Caco-2 (cell line): ENCODE measurements at regions not wholly inside any gene's neighbourhood (a gene's known extent, or its start where the extent isn't known, plus 50 kb on each side); places are given as distances from the start of the nearest gene placed in this dataset.
"Not testable (repeated sequence)": the region's sequence is repeated elsewhere in the genome, so short reads cannot be mapped to it uniquely, and the experiment has no call there.

Source experiments
- BruUV-seq: library from RNA; stranded (reverse); fragments of 400-500 nt; replicated peaks from 2 replicates; lab custom pipeline; 2021; lab: Mats Ljungman, UMichigan
- CTCF ChIA-PET: fragments of 300-600 bp; sonication (Branson Sonifier 250); formaldehyde crosslinking; loops from one replicate; lab custom pipeline; 2022; ENCODE audit warnings: antibody characterized with exemption; lab: Charles Lee
- POLR2A ChIA-PET: fragments of 300-600 bp; sonication (Branson Sonifier 250); formaldehyde crosslinking; loops from one replicate; lab custom pipeline; 2022; ENCODE audit warnings: antibody characterized with exemption; lab: Charles Lee
- DNase-seq, 2 experiments: peaks; one replicate each; pipeline versions ENCODE4 v3.0.0 to v3.0.0-alpha.2; 2020 to 2022
- H3K27me3 ChIP-seq: replicated peaks from 2 replicates; pipeline ENCODE4 v1.6.0; 2011; ENCODE audit warnings: low read length; ENCODE audit not compliant: control insufficient read depth, insufficient read depth
- H3K36me3 ChIP-seq: 2 replicates; pipeline ENCODE4 v1.5.1; 2011; ENCODE audit warnings: low read length; ENCODE audit not compliant: control insufficient read depth, insufficient read depth
- H3K4me1 ChIP-seq: fragments of 250-450 bp; sonication (Bioruptor Pico); 2 replicates; pipeline ENCODE4 v1.5.1; 2020; ENCODE audit warnings: mild to moderate bottlenecking
- H3K4me3 ChIP-seq: 2 replicates; pipeline ENCODE4 v1.5.1; 2011; ENCODE audit warnings: low read depth, mild to moderate bottlenecking, control low read depth, low read length
- H3K9me3 ChIP-seq: fragments of 250-450 bp; sonication (Bioruptor Pico); 2 replicates; pipeline ENCODE4 v1.5.1; 2020; ENCODE audit warnings: mild to moderate bottlenecking, moderate library complexity
- H3K27ac Mint-ChIP-seq: one replicate; pipeline ENCODE4 v1.8.0; 2022; ENCODE audit warnings: mixed read lengths; ENCODE audit not compliant: unreplicated experiment
- H3K27me3 Mint-ChIP-seq: one replicate; pipeline ENCODE4 v1.8.0; 2022; ENCODE audit warnings: mixed read lengths; ENCODE audit not compliant: insufficient read depth, unreplicated experiment
- H3K36me3 Mint-ChIP-seq: one replicate; pipeline ENCODE4 v1.8.0; 2022; ENCODE audit warnings: mild to moderate bottlenecking, mixed read lengths; ENCODE audit not compliant: insufficient read depth, unreplicated experiment
- H3K4me1 Mint-ChIP-seq: one replicate; pipeline ENCODE4 v1.8.0; 2022; ENCODE audit warnings: low read depth, mixed read lengths; ENCODE audit not compliant: unreplicated experiment
- H3K4me3 Mint-ChIP-seq: one replicate; pipeline ENCODE4 v1.8.0; 2022; ENCODE audit warnings: mild to moderate bottlenecking, moderate library complexity, mixed read lengths; ENCODE audit not compliant: unreplicated experiment
- H3K9me3 Mint-ChIP-seq: one replicate; pipeline ENCODE4 v1.8.0; 2022; ENCODE audit warnings: mixed read lengths; ENCODE audit not compliant: unreplicated experiment
- CTCF ChIP-seq, 2 experiments: fragments of 200-600 bp in 1 of 2; IDR thresholded peaks; 1 replicate in 1 of 2; 2 replicates in 1 of 2; pipeline versions ENCODE4 v1.5.1 to v1.8.0; 2011 to 2022; ENCODE audit warnings: antibody characterized with exemption in 1 of 2, control low read depth in 1 of 2, inconsistent platforms in 1 of 2, low read depth in 1 of 2, low read length in 1 of 2, mild to moderate bottlenecking in 1 of 2, moderate library complexity in 1 of 2; ENCODE audit not compliant: insufficient read depth in 1 of 2, severe bottlenecking in 1 of 2, unreplicated experiment in 1 of 2
- intact Hi-C: fragments of 100-400 bp; cut with micrococcal nuclease; formaldehyde crosslinking; loops from one replicate; pipeline ENCODE4 v1.10.0; 2022; ENCODE audit not compliant: unreplicated experiment

- CTCF ChIA-PET: no interaction called here
- Mint-ChIP-seq H3K27ac (no peak overlapping the region), H3K36me3 (no peaks in the 10 kb centered on the region), H3K9me3 (no peaks in the 10 kb centered on the region), H3K4me3 (no peak overlapping the region), H3K4me1 (no peaks in the 10 kb centered on the region), H3K27me3 (no peaks in the 10 kb centered on the region)
- no peak for TF ChIP-seq CTCF (IDR thresholded peaks at IDR 0.05; ENCODE audit: insufficient read depth in 1 of 2, low read depth in 1 of 2, low read length in 1 of 2, severe bottlenecking in 1 of 2, unreplicated experiment in 1 of 2)
- POLR2A ChIA-PET: no interaction called here
- BruUV-seq: no TSS peak
- Histone ChIP-seq H3K4me1 (no peaks in the 10 kb centered on the region; the same call in 1 of the 2 replicates), H3K27me3 (no peaks in the 10 kb centered on the region), H3K4me3 (no peak overlapping the region), H3K36me3 (no peaks in the 10 kb centered on the region), H3K9me3 (no peaks in the 10 kb centered on the region)
- DNase-seq: no peak
- intact Hi-C loops: no loop called here
These were observed 421.0 kb downstream of the MRPL39 start for GRCh38 chr21:25186273-25186672.

- H3K9me3 ChIP-seq: no peaks in the 10 kb centered on the region
- H3K27me3 Mint-ChIP-seq: no peaks in the 10 kb centered on the region
- H3K9me3 Mint-ChIP-seq: no peaks in the 10 kb centered on the region
- H3K36me3 ChIP-seq: no peaks in the 10 kb centered on the region
- CTCF ChIA-PET: no interaction called here
- POLR2A ChIA-PET: no interaction called here
- no peaks in the 10 kb centered on the region; the same call in 1 of the 2 replicates for H3K4me1 ChIP-seq
- H3K27me3 ChIP-seq: no peaks in the 10 kb centered on the region
- DNase-seq: no peak
- TF ChIP-seq CTCF (IDR thresholded peaks at IDR 0.05; ENCODE audit: insufficient read depth in 1 of 2, low read depth in 1 of 2, low read length in 1 of 2, severe bottlenecking in 1 of 2, unreplicated experiment in 1 of 2): no peak
- H3K4me3 Mint-ChIP-seq: no peak overlapping the region
- BruUV-seq: no TSS peak
- H3K36me3 Mint-ChIP-seq: no peaks in the 10 kb centered on the region
- H3K27ac Mint-ChIP-seq: no peak overlapping the region
- no peaks in the 10 kb centered on the region for H3K4me1 Mint-ChIP-seq
- H3K4me3 ChIP-seq: no peak overlapping the region
- intact Hi-C loops: no loop called here
These were observed 423.7 kb downstream of the MRPL39 start for GRCh38 chr21:25183577-25183976.

DNA sequence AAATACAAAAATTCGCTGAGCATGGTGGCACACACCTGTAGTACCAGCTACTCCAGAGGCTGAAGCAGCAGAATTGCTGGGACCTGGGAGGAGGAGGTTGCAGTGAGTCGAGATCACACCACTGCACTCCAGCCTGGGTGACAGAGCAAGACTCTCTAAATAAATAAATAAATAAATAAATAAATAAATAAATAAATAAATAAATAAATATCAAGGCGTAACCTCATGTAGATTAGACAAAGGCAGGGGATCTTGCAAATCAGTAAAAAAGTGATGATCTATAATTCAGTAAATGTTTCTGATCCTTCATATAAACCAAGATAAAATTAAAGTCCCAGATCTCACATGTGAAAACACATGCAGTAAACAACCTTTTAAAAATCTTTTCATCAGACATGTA, 425.6 kb downstream of the MRPL39 start:
- H3K36me3 ChIP-seq, H3K9me3 Mint-ChIP-seq, POLR2A ChIA-PET, CTCF ChIA-PET, H3K27me3 Mint-ChIP-seq, H3K4me1 Mint-ChIP-seq, H3K4me3 ChIP-seq, BruUV-seq, DNase-seq, H3K9me3 ChIP-seq, H3K27ac Mint-ChIP-seq, intact Hi-C loops, H3K36me3 Mint-ChIP-seq, H3K4me1 ChIP-seq, H3K27me3 ChIP-seq, H3K4me3 Mint-ChIP-seq: not testable (repeated sequence)

DNA sequence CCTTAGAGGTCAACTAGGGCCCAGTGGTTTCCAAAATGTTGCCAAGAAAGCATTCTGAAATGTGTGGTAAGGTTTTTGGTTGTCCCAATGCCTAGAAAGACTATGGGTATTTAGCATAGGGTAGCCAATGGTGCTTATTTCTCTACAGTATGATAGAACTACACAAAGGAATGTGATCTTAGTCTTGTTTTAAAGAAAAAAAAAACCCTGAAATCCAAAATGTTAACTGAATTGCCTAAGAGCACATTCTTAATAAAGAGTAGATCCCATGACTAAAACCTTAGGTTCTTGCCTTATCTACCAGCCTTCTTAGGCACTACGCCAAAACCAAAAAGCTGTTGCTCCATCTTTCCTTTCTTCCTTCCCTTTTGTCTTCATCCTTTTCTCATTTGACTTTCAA, 428.2 kb downstream of the MRPL39 start:
- CTCF ChIA-PET: no interaction called here
- DNase-seq: no peak
- H3K27ac Mint-ChIP-seq: no peak overlapping the region
- H3K4me3 Mint-ChIP-seq: no peak overlapping the region
- no peaks in the 10 kb centered on the region for H3K36me3 Mint-ChIP-seq
- POLR2A ChIA-PET: no interaction called here
- Histone ChIP-seq H3K36me3 (no peaks in the 10 kb centered on the region), H3K9me3 (no peaks in the 10 kb centered on the region), H3K4me3 (no peak overlapping the region), H3K27me3 (no peaks in the 10 kb centered on the region), H3K4me1 (no peaks in the 10 kb centered on the region; the same call in 1 of the 2 replicates)
- BruUV-seq: no TSS peak
- no peaks in the 10 kb centered on the region for H3K9me3 Mint-ChIP-seq
- H3K27me3 Mint-ChIP-seq: peaks cover 5% of the 10 kb centered on the region
- H3K4me1 Mint-ChIP-seq: no peaks in the 10 kb centered on the region
- intact Hi-C loops: no loop called here
- no peak for TF ChIP-seq CTCF (IDR thresholded peaks at IDR 0.05; ENCODE audit: insufficient read depth in 1 of 2, low read depth in 1 of 2, low read length in 1 of 2, severe bottlenecking in 1 of 2, unreplicated experiment in 1 of 2)
